Left colon (tissue), 2 donors: ENCODE measurements at regions not wholly inside any gene's neighbourhood (a gene's known extent, or its start where the extent isn't known, plus 50 kb on each side); places are given as distances from the start of the nearest gene placed in this dataset.

Source experiments
- ATAC-seq: fragments of 200-7000 bp; cut with Tn5 transposase; one replicate; pipeline ENCODE4 v1.9.1; 2020; ENCODE audit warnings: mild to moderate bottlenecking, moderate library complexity
- DNase-seq, 2 donors: peaks; one replicate each; pipeline ENCODE4 v3.0.0-alpha.2; 2020
- intact Hi-C, 2 donors: fragments of 100-400 bp; cut with DNase I in 1 of 2; cut with micrococcal nuclease in 1 of 2; formaldehyde crosslinking; loops; one replicate each; pipeline versions ENCODE4 v1.11.2 to v1.14.0; 2022; cut with DNase I, micrococcal nuclease
- donor health status: DM: no; HTN: no; CAD: no.
- donor health status: DM: yes; HTN: yes; CAD: no.

- no peak for ATAC-seq
- intact Hi-C loops: no loop called here
- no peak for DNase-seq
Measured at GRCh38 chr15:95866711-95867440, 463.6 kb upstream of the NR2F2 start.

DNA sequence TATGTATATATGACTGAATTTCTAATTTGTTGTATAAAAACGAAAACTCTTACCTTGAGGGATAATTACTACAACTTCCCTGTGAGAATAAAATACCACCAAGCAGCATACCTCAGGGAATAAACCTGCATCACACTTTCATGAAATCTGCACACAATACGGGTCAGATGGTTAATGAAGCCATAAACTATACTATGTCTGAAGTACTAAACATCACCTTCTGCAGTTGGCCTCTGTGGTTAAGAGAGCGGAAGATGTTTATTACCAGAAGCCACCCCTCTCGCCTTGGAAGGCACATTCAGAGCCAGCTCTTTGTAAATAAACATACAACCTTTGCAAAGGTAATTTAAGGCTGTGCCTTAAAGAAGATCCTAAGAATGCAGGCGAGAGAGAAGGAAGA is 462.1 kb upstream of the NR2F2 start:
- DNase-seq (no peak), ATAC-seq (no peak)
- intact Hi-C loops: no loop called here

DNA sequence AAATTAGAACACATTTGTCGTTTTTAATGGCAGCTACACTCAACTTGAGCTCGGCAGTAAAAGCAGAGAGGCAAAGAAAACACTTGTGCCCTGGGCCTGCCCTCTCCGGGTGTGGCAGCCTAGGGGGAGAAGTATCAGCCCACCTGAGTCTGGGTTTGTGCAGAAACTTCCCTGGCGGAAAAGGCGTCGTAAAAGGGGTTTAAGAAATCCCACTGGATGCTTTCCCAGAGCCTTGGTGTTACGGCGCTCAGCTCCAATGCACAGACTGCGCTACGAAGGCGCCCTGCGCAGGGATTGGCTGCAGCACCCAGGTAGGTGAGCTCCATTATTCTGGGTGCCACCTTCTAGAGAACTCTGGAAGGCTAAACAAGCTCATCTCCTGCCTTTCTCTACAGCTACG is 461.5 kb upstream of the NR2F2 start:
- DNase-seq (no peak), ATAC-seq (no peak)
- intact Hi-C loops: no loop called here

GRCh38 chr15:95869920-95870319 is 460.6 kb upstream of the NR2F2 start:
- DNase-seq (no peak), ATAC-seq (no peak)
- intact Hi-C loops: no loop called here

DNA sequence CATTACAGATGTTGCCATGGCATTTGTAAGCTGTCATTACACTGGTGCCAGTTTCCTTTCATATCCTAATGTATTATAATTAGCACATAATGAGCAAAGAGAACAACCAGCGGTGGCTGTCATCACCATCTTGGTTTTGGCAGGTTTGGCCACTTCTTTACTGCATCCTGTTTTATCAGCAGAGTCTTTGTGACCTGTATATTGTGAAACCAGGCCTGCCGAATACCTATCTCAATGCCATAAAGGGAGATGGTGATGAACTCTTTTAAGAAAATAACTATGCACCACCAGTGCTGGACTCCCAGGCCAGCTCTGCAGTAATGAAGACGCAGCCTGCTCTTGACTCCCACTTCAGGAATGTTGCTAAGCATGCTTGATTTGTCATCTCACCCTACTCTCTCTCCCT is 458.1 kb upstream of the NR2F2 start:
- DNase-seq (no peak), ATAC-seq (no peak)
- intact Hi-C loops: no loop called here

GRCh38 chr15:95874637-95875036 is 455.9 kb upstream of the NR2F2 start:
- ATAC-seq (no peak), DNase-seq (no peak)
- intact Hi-C loops: no loop called here

GRCh38 chr15:95875121-95875643 is 455.3 kb upstream of the NR2F2 start:
- intact Hi-C loops: no loop called here
- ATAC-seq: no peak

GRCh38 chr15:95880031-95880570 is 450.4 kb upstream of the NR2F2 start:
- intact Hi-C loops: no loop called here
- DNase-seq: no peak
- no peak for ATAC-seq

More at GRCh38 chr15:95875121-95875643, 455.3 kb upstream of the NR2F2 start:
- DNase-seq: no peak

DNA sequence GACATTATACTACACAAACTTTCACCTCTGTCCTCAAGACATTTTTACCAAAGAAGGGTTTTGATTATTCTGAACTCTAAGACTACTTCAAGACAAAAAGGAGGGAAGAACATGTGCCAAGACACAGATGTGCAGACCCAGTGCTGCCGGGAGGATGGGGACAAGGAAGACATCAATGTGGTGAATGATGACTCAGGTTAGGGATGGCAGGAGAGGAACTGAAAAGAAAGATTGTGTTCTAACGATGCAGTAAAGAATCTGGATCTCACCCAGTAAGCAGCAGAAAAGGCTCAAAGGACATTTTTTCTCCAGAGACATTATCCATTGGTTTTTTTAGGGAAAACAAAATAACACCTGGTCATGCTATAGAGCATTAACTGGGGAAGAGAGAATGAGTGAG is 449.9 kb upstream of the NR2F2 start:
- DNase-seq (no peak), ATAC-seq (no peak)
- intact Hi-C loops: no loop called here

DNA sequence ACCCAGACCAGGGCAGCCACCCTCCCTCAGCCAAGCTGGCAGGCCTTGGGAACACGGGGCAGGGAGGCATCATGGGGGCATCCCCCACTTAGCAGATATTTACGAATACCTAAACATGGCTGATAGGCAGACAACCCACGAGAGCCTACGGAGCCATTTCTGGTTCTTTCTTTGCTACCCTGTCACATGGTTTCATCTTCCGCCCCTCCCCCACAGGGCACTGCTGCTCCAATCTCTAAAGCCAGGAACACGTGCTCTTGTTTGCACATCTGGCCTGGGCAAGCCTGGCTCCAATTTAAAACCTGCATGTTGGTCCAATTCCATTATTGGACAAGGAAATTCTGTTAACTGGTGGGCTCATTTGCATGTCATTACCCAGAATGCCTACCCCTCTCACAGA is 447.4 kb upstream of the NR2F2 start:
- ATAC-seq (no peak), DNase-seq (no peak)
- intact Hi-C loops: no loop called here

DNA sequence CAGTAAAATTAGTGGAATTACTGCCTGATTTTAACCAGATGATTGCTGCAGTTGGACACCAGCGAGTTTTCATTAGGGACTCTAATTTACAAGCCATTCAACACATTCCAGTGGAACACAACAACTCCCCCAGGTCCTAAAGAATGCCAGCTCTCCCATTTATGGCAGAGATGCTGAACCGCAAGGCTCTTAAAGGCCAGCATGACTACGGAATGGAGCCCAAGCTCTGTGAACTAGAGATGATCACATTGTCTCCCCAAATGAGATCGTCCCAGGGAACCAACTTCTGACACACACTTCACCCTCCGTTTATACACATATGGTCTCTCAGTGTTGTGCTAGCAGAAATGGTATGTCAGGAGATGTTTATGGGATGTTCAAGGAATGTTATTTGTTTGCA is 446.2 kb upstream of the NR2F2 start:
- intact Hi-C loops: no loop called here
- ATAC-seq (no peak), DNase-seq (no peak)

DNA sequence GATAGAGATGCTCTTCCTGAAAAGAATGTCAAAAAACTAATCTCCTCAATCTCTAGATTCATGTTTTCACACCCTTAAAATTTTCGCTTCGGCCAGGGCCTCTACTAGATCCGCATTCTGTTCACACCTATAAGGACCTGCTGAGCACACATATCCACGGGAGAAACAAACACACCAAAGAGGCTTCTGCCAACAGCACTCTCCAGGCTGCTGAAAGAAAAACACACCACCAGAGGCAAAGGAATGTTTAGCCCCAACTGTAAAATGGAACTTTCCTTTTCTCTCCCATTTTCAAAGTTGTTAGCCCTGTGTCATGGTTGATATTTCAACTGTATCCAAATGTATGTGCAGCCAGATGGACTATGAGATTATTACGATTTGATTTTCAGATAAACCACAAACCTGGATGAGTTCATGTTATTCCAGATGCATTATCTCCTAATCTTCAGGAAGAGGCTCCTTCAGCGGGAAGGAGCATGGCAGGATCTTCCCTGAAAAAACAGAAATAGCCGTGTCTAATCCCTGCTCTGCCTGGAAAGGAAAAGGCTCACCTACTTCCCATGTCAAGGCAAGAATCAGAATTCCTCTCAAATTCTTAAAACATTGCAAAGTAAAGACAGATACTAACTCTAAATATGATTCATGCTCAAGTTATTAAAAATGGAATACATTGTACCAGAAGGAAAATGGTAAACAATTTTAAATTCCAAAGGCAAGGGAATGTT is 442.7 kb upstream of the NR2F2 start:
- intact Hi-C loops: no loop called here
- DNase-seq: no peak
- no peak for ATAC-seq

DNA sequence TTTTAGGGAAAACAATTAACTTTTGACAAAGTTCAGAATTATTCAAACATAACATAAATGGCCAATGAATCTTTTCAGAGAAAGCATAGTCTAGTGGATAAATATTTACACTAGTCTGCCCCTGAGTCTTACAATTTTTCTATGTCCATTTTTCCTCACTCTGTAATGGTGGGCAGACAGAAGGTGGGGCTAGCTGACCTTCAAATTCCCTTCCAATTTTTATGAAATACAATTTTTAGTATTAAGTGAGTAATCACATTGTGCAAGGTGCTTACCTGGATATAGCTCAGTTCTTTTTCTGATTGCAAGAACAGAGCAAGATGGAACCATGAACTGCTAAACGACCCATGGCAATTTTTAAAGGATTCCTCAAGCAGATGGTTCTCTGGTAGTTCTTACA is 441.7 kb upstream of the NR2F2 start:
- intact Hi-C loops: no loop called here
- DNase-seq: no peak
- ATAC-seq: no peak

DNA sequence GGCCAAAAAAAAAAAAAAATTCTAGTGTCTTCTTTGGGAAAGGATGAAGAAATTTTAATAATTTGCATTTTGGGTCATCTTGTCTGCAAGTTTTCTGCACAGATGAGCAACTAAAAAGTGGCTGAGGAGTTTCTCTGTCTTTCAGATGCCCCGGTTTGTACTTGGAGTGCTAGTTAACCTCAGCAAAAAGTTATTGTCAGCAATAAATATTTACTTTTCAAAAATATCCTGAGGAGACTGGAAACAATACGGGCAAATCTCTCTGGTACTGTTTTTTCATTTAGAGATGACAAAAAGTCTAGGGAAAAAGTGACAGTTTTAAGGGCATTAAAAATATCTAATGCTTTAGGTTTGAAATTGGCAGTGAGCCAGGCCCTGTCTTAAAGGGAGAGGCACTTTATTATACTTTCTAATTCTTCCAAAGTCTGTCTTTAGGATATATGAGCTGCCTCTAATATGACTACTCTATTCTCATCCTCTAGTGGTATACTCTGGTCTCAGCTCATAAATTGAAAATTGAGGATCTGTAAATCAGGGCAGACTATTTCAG is 436.0 kb upstream of the NR2F2 start:
- intact Hi-C loops: no loop called here
- DNase-seq (no peak), ATAC-seq (no peak)

GRCh38 chr15:95895508-95895907 is 435.0 kb upstream of the NR2F2 start:
- no peak for DNase-seq
- intact Hi-C loops: no loop called here
- ATAC-seq: no peak

- ATAC-seq (no peak), DNase-seq (no peak)
- intact Hi-C loops: no loop called here
Measured at GRCh38 chr15:95897651-95898050, 432.8 kb upstream of the NR2F2 start.

- DNase-seq: no peak
- intact Hi-C loops: no loop called here
- no peak for ATAC-seq
Measured at GRCh38 chr15:95898761-95899160, 431.7 kb upstream of the NR2F2 start.

DNA sequence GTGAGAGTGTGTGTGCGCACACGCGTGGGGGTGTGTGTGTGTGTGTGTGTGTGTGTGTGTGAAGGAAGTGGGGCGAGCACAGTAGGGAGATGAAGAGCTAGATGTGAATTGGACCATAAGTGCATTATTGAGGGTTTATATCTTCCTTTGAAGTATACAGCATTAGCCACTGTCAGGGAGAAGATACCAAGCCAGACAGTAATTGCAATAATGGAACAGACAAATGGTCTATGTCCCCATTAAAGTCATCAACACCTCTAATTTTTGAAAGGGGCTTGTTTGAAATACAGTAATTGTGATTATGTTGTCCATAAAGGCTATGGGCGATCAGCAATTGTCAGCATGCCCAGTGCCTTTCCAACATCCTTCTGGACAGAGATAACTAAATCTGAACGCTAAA is 429.2 kb upstream of the NR2F2 start:
- intact Hi-C loops: no loop called here
- DNase-seq: no peak
- no peak for ATAC-seq

GRCh38 chr15:95902606-95903005 is 427.9 kb upstream of the NR2F2 start:
- DNase-seq (no peak), ATAC-seq (no peak)
- intact Hi-C loops: no loop called here

DNA sequence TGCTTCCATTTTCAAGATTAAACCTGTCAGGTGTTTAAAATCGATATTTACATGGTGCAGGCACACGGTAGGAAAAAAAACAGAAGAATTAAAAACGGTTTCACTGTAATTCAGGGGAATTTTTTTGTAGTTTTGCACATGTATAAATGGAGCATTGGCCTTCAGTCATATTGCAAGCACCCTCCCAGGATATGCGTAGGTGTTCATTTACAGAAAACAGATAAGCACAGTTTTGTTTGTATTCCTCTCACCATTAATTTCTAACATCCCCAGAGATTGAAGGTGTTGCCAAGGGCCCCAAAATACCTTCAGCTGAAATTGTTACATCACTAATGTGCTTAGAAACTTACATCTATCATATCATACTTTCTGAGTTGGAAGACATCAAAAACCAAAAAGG is 427.1 kb upstream of the NR2F2 start:
- intact Hi-C loops: no loop called here
- ATAC-seq: no peak

More for the DNA sequence above, 427.1 kb upstream of the NR2F2 start:
- DNase-seq: no peak
